HEK293 (cell line): ENCODE measurements at regions not wholly inside any gene's neighbourhood (a gene's known extent, or its start where the extent isn't known, plus 50 kb on each side); places are given as distances from the start of the nearest gene placed in this dataset.

Experiments used
- CTCF ChIA-PET: fragments of 350-600 bp; formaldehyde crosslinking; extraction: SDS; loops from one replicate; lab custom pipeline; 2021; ENCODE audit warnings: antibody characterized with exemption; lab: Yijun Ruan, JAX
- POLR2A ChIA-PET: fragments of 300-600 bp; formaldehyde crosslinking; extraction: SDS; loops from one replicate; lab custom pipeline; 2020; ENCODE audit warnings: antibody characterized with exemption, inconsistent platforms; lab: Yijun Ruan, JAX
- H3K27ac ChIP-seq: fragments of 200-500 bp; sonication (Bioruptor generic); 2 replicates; pipeline ENCODE4 v1.5.1; 2014; ENCODE audit warnings: low read depth, low read length, control low read depth, inconsistent platforms; ENCODE audit errors: extremely low read depth
- H3K36me3 ChIP-seq, 2 experiments: fragments of 200-500 bp in 1 of 2; sonication (Bioruptor generic) in 1 of 2; 1 replicate in 1 of 2; 2 replicates in 1 of 2; pipeline ENCODE4 v1.5.1; 2014 to 2017; ENCODE audit warnings: inconsistent platforms in 2 of 2, low read length in 2 of 2; ENCODE audit not compliant: control insufficient read depth in 2 of 2, insufficient read depth in 1 of 2
- H3K4me1 ChIP-seq: fragments of 200-500 bp; sonication (Bioruptor generic); 2 replicates; pipeline ENCODE4 v1.5.1; 2014; ENCODE audit warnings: mild to moderate bottlenecking, low read length, inconsistent platforms; ENCODE audit not compliant: control insufficient read depth, insufficient read depth
- H3K4me3 ChIP-seq: 2 replicates; pipeline ENCODE4 v1.5.1; 2011; ENCODE audit warnings: low read depth, mild to moderate bottlenecking, control low read depth, low read length, moderate library complexity
- H3K9me3 ChIP-seq: fragments of 200-500 bp; sonication (Bioruptor generic); 2 replicates; pipeline ENCODE4 v1.5.1; 2014; ENCODE audit warnings: low read depth, low read length, inconsistent platforms; ENCODE audit not compliant: control insufficient read depth, insufficient read depth
- ELK4 ChIP-seq: IDR thresholded peaks from 2 replicates; pipeline ENCODE4 v1.6.1; 2011; ENCODE audit warnings: mild to moderate bottlenecking, low read depth, low read length, borderline replicate concordance
- KLF8 ChIP-seq: fragments of 450-650 bp; formaldehyde crosslinking; IDR thresholded peaks from 2 replicates; pipeline ENCODE4 v1.5.1; 2016; ENCODE audit warnings: missing biosample characterization, missing genetic modification characterization
- KLF9 ChIP-seq: fragments of 450-650 bp; formaldehyde crosslinking; IDR thresholded peaks from 2 replicates; pipeline ENCODE4 v1.5.1; 2016; ENCODE audit warnings: missing biosample characterization, missing genetic modification characterization, low read depth
- SALL2 ChIP-seq: fragments of 450-650 bp; formaldehyde crosslinking; IDR thresholded peaks from 2 replicates; pipeline ENCODE4 v1.5.0; 2017; ENCODE audit warnings: missing biosample characterization, mild to moderate bottlenecking, missing genetic modification characterization, borderline replicate concordance
- SETDB1 ChIP-seq: IDR thresholded peaks from one replicate; pipeline ENCODE4 v1.6.1; 2017; ENCODE audit warnings: mild to moderate bottlenecking, low read length, moderate library complexity, mixed read lengths; ENCODE audit not compliant: insufficient read length
- TCF7L2 ChIP-seq: IDR thresholded peaks from 2 replicates; pipeline ENCODE4 v1.6.1; 2011; ENCODE audit warnings: low read depth, mild to moderate bottlenecking, inconsistent platforms, low read length, moderate library complexity, borderline replicate concordance
- WT1 ChIP-seq: fragments of 450-650 bp; formaldehyde crosslinking; IDR thresholded peaks from 2 replicates; pipeline ENCODE4 v1.5.1; 2016; ENCODE audit warnings: missing biosample characterization, missing genetic modification characterization
- YY1 ChIP-seq: fragments of 450-650 bp; formaldehyde crosslinking; IDR thresholded peaks from 2 replicates; pipeline ENCODE4 v1.5.1; 2018; ENCODE audit warnings: missing biosample characterization, missing genetic modification characterization
- ZBTB10 ChIP-seq: fragments of 450-650 bp; formaldehyde crosslinking; IDR thresholded peaks from 2 replicates; pipeline ENCODE4 v1.5.1; 2016; ENCODE audit warnings: missing biosample characterization, missing genetic modification characterization
- ZBTB6 ChIP-seq: fragments of 450-650 bp; formaldehyde crosslinking; IDR thresholded peaks from 2 replicates; pipeline ENCODE4 v1.5.1; 2017; ENCODE audit warnings: missing biosample characterization, missing genetic modification characterization
- ZFHX2 ChIP-seq: fragments of 450-650 bp; formaldehyde crosslinking; conservative IDR thresholded peaks from 2 replicates; pipeline ENCODE4 v1.5.1; 2016; ENCODE audit warnings: missing biosample characterization, missing genetic modification characterization
- ZNF112 ChIP-seq: fragments of 450-650 bp; formaldehyde crosslinking; IDR thresholded peaks from 2 replicates; pipeline ENCODE4 v1.5.0; 2017; ENCODE audit warnings: missing biosample characterization, missing genetic modification characterization
- ZNF114 ChIP-seq: fragments of 450-650 bp; formaldehyde crosslinking; IDR thresholded peaks from 2 replicates; pipeline ENCODE4 v1.5.0; 2017; ENCODE audit warnings: missing biosample characterization, missing genetic modification characterization
- ZNF132 ChIP-seq: fragments of 450-650 bp; formaldehyde crosslinking; IDR thresholded peaks from 2 replicates; pipeline ENCODE4 v1.5.1; 2017; ENCODE audit warnings: missing biosample characterization, missing genetic modification characterization, borderline replicate concordance
- ZNF146 ChIP-seq: fragments of 450-650 bp; formaldehyde crosslinking; IDR thresholded peaks from 2 replicates; pipeline ENCODE4 v1.5.1; 2016; ENCODE audit warnings: missing biosample characterization, missing genetic modification characterization
- ZNF155 ChIP-seq: fragments of 450-650 bp; formaldehyde crosslinking; IDR thresholded peaks from 2 replicates; pipeline ENCODE4 v1.5.1; 2016; ENCODE audit warnings: missing biosample characterization, missing genetic modification characterization
- ZNF19 ChIP-seq: fragments of 450-650 bp; formaldehyde crosslinking; IDR thresholded peaks from 2 replicates; pipeline ENCODE4; 2016; ENCODE audit warnings: missing biosample characterization, missing genetic modification characterization, low read depth
- ZNF211 ChIP-seq: fragments of 450-650 bp; formaldehyde crosslinking; IDR thresholded peaks from 2 replicates; pipeline ENCODE4 v1.5.1; 2016; ENCODE audit warnings: low read depth, missing biosample characterization, missing genetic modification characterization
- ZNF311 ChIP-seq: fragments of 450-650 bp; formaldehyde crosslinking; IDR thresholded peaks from 2 replicates; pipeline ENCODE4 v1.5.1; 2017; ENCODE audit warnings: missing biosample characterization, missing genetic modification characterization, borderline replicate concordance
- ZNF366 ChIP-seq: fragments of 450-650 bp; formaldehyde crosslinking; conservative IDR thresholded peaks from 2 replicates; pipeline ENCODE4 v1.5.1; 2016; ENCODE audit warnings: missing biosample characterization, missing genetic modification characterization
- ZNF433 ChIP-seq: fragments of 450-650 bp; formaldehyde crosslinking; IDR thresholded peaks from 2 replicates; pipeline ENCODE4 v1.5.1; 2016; ENCODE audit warnings: missing biosample characterization, missing genetic modification characterization, low read depth
- ZNF488 ChIP-seq: fragments of 450-650 bp; formaldehyde crosslinking; IDR thresholded peaks from 2 replicates; pipeline ENCODE4 v1.5.1; 2016; ENCODE audit warnings: missing biosample characterization, missing genetic modification characterization
- ZNF580 ChIP-seq: fragments of 450-650 bp; formaldehyde crosslinking; IDR thresholded peaks from 2 replicates; pipeline ENCODE4 v1.5.1; 2016; ENCODE audit warnings: missing biosample characterization, missing genetic modification characterization
- ZNF585B ChIP-seq: fragments of 450-650 bp; formaldehyde crosslinking; IDR thresholded peaks from 2 replicates; pipeline ENCODE4 v1.5.1; 2016; ENCODE audit warnings: missing biosample characterization, missing genetic modification characterization
- ZNF621 ChIP-seq: fragments of 450-650 bp; formaldehyde crosslinking; IDR thresholded peaks from 2 replicates; pipeline ENCODE4 v1.5.1; 2017; ENCODE audit warnings: missing biosample characterization, missing genetic modification characterization
- ZNF677 ChIP-seq: fragments of 450-650 bp; IDR thresholded peaks from 2 replicates; pipeline ENCODE4 v1.5.0; 2018; ENCODE audit warnings: missing biosample characterization, mild to moderate bottlenecking, missing genetic modification characterization, moderate library complexity
- ZNF843 ChIP-seq: fragments of 450-650 bp; formaldehyde crosslinking; IDR thresholded peaks from 2 replicates; pipeline ENCODE4 v1.5.1; 2016; ENCODE audit warnings: missing biosample characterization, missing genetic modification characterization
- TF ChIP-seq, protein P1 (sequence below): fragments of 450-650 bp; formaldehyde crosslinking; IDR thresholded peaks from 2 replicates; pipeline ENCODE4 v1.5.1; 2017; ENCODE audit warnings: missing biosample characterization, missing genetic modification characterization
- TF ChIP-seq, protein P2 (sequence below): fragments of 450-650 bp; formaldehyde crosslinking; IDR thresholded peaks from 2 replicates; pipeline ENCODE4 v1.5.1; 2017; ENCODE audit warnings: missing biosample characterization, missing genetic modification characterization

- Histone ChIP-seq H3K4me1 (no peaks in the 10 kb centered on the region), H3K9me3 (no peaks in the 10 kb centered on the region), H3K4me3 (no peak overlapping the region), H3K27ac (no peak overlapping the region), H3K36me3 (no peaks in the 10 kb centered on the region)
- ChIA-PET POLR2A (no interaction called here), CTCF (no interaction called here)
- TF ChIP-seq KLF9 (tag by site-specific recombination) (no peak), ZNF146 (tag by site-specific recombination) (no peak), ZNF488 (tag by site-specific recombination) (no peak), ZNF585B (tag by site-specific recombination) (no peak), KLF8 (no peak), ZNF211 (tag by site-specific recombination) (no peak), SETDB1 (no peak), ZNF433 (tag by site-specific recombination) (no peak), ZNF677 (tag by site-specific recombination) (no peak), ZBTB10 (no peak), YY1 (tag by site-specific recombination) (no peak), ZNF114 (tag by site-specific recombination) (no peak), ZFHX2 (no peak), ELK4 (no peak)
- TF ChIP-seq, protein P1, sequence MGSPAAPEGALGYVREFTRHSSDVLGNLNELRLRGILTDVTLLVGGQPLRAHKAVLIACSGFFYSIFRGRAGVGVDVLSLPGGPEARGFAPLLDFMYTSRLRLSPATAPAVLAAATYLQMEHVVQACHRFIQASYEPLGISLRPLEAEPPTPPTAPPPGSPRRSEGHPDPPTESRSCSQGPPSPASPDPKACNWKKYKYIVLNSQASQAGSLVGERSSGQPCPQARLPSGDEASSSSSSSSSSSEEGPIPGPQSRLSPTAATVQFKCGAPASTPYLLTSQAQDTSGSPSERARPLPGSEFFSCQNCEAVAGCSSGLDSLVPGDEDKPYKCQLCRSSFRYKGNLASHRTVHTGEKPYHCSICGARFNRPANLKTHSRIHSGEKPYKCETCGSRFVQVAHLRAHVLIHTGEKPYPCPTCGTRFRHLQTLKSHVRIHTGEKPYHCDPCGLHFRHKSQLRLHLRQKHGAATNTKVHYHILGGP, result no peak
- TF ChIP-seq, protein P2, sequence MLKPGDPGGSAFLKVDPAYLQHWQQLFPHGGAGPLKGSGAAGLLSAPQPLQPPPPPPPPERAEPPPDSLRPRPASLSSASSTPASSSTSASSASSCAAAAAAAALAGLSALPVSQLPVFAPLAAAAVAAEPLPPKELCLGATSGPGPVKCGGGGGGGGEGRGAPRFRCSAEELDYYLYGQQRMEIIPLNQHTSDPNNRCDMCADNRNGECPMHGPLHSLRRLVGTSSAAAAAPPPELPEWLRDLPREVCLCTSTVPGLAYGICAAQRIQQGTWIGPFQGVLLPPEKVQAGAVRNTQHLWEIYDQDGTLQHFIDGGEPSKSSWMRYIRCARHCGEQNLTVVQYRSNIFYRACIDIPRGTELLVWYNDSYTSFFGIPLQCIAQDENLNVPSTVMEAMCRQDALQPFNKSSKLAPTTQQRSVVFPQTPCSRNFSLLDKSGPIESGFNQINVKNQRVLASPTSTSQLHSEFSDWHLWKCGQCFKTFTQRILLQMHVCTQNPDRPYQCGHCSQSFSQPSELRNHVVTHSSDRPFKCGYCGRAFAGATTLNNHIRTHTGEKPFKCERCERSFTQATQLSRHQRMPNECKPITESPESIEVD, result no peak
These were observed 688.0 kb upstream of the ZWINT start for GRCh38 chr10:57049096-57049495.

DNA sequence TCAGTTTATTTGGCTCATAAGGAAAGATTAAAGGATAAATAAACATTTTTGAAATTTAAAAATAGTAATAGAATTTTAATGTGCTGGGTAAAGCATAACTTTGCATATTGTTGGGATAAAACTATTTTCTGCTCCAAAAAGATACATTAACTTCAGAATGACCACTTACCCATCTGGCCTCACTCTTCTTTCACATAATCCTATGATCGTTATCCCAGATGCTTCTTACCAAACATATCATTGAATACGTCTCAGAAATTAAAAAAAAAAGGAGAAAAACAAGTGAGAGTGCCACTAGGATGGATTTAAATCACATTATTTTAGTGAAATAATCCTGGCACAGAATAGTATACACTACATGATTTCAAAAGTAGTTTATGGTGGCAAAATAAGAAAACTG lies 677.5 kb upstream of the ZWINT start:
- Histone ChIP-seq H3K4me1 (no peaks in the 10 kb centered on the region), H3K4me3 (no peak overlapping the region), H3K27ac (no peak overlapping the region), H3K36me3 (no peaks in the 10 kb centered on the region), H3K9me3 (no peaks in the 10 kb centered on the region)
- CTCF ChIA-PET, result no interaction called here
- POLR2A ChIA-PET, result no interaction called here
- no peak for TF ChIP-seq TCF7L2
- no peak for TF ChIP-seq ZNF132 (tag by site-specific recombination)
- no peak for TF ChIP-seq SALL2 (tag by site-specific recombination)
- no peak for TF ChIP-seq WT1 (tag by site-specific recombination)
- no peak for TF ChIP-seq ZNF580 (tag by site-specific recombination)
- no peak for TF ChIP-seq ZNF366 (tag by site-specific recombination)
- no peak for TF ChIP-seq ZBTB6 (tag by site-specific recombination)
- no peak for TF ChIP-seq ZNF311 (tag by site-specific recombination)
- TF ChIP-seq ZNF621 (tag by site-specific recombination), result no peak
- TF ChIP-seq ZNF843, result no peak
- TF ChIP-seq ZNF112 (tag by site-specific recombination), result no peak
- TF ChIP-seq ZNF19, result no peak
- TF ChIP-seq ZNF155 (tag by site-specific recombination), result no peak
